NCI-H460 (cell line): ENCODE measurements at regions not wholly inside any gene's neighbourhood (a gene's known extent, or its start where the extent isn't known, plus 50 kb on each side); places are given as distances from the start of the nearest gene placed in this dataset.
"Not testable (repeated sequence)": the region's sequence is repeated elsewhere in the genome, so short reads cannot be mapped to it uniquely, and the experiment has no call there.

Source experiments
- DNase-seq: peaks from one replicate; pipeline ENCODE4 v3.0.0-alpha.2; 2016; ENCODE audit warnings: low read depth; ENCODE audit errors: extremely low read depth

DNA sequence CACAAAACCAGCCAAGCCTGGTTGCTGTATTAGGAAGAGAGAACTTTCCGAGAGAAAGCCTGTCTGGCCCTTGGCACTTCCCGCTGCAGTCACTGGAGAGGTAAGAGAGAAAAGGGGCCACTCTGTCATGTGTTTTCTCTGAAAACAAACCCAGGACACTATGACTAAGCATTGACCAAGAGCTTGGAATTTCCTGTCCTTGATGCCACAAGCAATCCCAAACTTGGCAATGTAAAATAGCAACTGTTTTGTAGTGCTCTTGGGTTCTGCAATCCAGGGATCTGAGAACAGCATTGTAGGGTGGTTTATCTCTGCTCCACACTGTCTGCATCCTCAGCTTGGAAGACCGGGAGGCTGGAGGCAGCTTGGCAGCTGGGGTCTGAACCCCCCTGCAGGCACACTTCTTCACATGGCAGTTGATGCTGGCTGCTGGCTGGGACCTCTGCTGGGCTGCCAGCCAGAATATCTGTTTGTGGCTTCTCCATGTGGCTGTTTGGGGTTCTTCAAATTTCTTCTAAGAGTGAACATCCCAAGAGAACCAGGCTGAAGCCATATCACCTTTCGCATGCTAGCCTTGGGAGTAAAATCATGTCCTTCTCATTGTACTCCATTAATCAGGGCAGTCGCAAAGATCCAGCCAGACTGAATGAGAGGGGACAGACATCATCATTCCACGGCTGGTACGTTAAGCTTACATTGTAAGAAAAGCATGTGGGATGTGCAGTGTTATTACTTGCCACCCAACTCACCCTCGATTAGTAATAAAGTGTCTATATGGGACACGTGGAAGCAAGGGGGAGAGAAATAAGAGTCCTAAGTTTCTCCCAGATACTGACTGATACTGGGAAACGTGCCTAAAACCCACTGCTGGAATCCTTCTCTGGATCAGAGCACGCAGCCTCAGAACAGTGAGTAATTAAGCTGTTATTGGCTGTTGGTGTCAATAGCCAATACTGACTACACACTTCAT is 537.4 kb upstream of the B3GAT1 start:
- no peak for DNase-seq

DNA sequence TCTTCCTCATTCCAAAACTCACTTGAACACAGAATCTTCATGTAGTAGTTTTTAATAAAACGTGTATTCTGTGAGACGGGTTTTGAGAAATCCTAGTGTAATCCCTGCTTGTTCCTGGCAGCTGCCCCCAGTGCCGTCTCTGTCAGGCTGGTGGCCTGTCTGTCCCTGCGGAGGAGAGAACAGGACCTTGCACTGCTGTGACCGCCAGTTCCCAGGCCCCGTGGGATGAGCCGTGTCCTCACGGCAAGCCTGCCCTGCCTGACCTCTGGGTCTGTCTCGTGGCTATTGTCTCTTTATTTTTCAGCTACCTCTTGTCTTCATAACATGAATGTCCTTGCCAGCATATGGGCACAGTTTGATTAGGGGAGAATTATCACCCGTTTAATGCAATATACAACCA is 535.5 kb upstream of the B3GAT1 start:
- no peak for DNase-seq

GRCh38 chr11:134945993-134946392 is 534.0 kb upstream of the B3GAT1 start:
- no peak for DNase-seq

- DNase-seq, result no peak
These were observed 532.9 kb upstream of the B3GAT1 start for GRCh38 chr11:134944986-134945385.

DNA sequence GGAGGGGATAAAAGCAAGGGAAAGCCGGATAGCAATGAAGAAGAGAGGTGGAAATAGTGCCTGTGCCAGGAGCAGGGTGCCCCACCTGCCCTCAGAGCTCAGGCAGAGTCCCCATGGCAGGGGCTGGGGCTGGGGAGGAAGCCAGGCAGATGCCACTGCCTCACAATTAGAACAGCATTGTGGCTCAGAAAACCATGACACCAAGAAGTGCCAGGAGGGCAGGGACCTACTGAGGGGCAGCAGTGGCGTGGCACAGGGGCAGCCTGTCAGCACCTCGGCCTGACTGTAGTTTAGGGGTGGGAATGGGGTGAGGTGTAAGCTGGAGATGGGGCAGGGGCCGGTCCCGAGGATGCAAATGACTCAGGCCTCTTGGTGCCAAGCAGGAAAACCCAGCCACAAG is 532.1 kb upstream of the B3GAT1 start:
- no peak for DNase-seq

- no peak for DNase-seq
These were observed 531.5 kb upstream of the B3GAT1 start for GRCh38 chr11:134943544-134943943.

DNA sequence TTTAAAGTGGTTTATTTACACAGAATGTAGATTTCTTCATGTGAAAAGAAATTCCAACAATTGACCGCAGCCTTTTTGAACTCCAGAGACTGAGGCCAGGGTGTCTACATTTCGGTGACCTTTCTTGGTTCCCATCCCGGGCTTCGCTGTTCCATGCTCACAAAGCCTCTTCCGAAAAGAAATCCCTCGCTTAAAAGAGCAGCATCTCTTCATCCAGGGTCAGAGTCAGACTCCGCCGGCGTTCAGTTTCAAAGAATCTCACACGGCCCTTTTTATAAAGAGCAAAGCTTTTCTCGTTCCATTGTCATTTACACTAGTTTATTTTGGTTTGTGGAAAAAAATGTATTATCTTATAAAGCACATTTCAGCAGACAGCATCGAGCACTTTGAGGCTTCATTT is 530.6 kb upstream of the B3GAT1 start:
- DNase-seq, result no peak

DNA sequence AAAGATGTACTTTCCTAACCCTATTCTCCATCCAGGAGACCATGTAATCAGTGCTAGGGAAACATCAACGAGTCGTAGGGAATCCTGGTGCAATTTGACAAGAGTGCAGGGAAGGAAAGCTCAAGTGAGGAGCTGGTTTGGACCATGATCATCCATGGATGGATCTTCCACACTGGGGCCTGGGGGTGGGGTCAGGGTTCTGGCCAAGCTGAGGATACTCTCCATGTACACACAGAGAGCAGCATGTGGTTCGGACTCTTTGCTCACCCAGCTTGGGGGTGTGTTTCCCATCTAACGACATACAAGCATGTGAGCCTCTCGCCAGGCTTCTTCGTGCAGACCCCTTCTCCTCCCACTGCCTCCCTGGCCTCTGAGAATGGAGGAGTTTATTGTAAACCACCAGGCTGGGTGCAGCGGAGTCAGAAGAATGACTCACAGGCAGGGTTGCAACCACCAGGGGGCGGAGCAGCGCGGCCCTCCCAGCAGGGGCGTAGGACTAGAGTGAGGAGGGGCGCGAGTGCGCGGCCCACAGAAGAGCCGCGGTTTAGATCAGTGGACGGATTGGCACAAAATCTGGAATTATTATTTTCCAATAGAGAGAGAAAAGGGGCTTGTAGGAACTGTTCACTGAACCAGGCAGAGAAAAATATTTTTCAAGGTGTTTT is 530.0 kb upstream of the B3GAT1 start:
- not testable (repeated sequence) for DNase-seq

DNA sequence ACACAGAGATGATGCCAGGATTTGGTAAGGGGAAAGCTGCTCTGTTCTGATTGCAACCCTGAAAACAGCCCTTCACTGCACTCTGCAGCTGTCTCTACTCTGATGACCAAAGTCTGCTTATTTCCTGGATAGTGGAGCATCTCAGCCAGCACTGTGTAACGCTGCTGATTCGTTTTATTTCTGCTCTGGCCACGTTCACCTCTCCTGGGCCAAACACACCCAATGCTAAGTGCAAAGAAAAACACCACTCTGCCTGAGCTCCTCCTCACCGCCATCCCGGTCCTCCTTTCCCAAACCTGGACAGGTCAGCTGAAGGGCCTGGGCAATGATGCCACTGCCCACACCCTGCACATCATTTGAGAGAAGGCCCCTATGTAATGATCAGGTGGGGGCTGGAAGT is 529.3 kb upstream of the B3GAT1 start:
- DNase-seq, result no peak

- DNase-seq, result no peak
These were observed 528.5 kb upstream of the B3GAT1 start for GRCh38 chr11:134940441-134941126.

GRCh38 chr11:134939905-134940304 is 527.9 kb upstream of the B3GAT1 start:
- DNase-seq, result no peak

DNA sequence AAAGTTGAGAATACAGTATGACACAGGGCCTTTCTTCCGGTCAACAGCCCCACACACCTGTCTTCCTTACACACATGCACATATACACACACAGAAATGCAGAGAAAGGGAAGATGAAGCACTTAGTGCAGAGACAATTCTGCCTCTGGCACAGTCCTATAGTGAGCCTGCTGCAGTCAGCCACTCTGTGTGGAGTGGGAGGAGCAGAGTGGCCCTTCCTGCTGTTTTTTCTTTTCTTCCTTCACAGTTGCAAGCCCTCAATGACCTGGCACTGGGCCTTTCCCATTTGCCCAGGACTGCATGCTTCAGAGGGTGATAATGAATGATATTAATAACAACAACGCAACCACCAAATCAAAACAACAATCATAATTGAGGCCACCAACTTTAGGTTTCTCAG is 527.0 kb upstream of the B3GAT1 start:
- no peak for DNase-seq

DNA sequence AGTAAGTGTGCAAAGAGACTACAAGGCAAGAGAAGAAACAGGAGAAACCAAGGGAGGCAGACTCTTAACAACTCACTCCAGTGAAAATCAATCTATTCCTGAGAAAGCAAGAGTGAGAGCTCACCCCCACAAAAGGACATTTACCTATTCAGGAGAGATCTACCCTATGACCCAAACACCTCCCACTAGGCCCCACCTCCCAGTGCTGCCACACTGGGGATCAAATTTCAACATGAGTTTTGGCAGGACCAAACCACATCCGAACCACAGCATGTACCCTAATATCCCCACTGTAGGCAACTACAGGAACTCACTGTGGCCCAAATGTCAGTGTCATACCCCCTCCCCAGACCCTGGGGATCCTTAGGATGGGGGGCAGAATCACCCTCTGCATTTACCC is 526.2 kb upstream of the B3GAT1 start:
- no peak for DNase-seq

DNA sequence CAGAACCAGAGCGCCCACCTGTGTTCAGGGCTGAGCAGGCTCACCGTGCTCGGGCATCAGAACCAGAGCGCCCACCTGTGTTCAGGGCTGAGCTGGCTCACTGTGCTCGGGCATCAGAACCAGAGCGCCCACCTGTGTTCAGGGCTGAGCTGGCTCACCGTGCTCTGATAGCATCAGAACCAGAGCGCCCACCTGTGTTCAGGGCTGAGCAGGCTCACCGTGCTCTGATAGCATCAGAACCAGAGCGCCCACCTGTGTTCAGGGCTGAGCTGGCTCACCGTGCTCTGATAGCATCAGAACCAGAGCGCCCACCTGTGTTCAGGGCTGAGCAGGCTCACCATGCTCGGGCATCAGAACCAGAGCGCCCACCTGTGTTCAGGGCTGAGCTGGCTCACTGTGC is 525.2 kb upstream of the B3GAT1 start:
- DNase-seq, result not testable (repeated sequence)

DNA sequence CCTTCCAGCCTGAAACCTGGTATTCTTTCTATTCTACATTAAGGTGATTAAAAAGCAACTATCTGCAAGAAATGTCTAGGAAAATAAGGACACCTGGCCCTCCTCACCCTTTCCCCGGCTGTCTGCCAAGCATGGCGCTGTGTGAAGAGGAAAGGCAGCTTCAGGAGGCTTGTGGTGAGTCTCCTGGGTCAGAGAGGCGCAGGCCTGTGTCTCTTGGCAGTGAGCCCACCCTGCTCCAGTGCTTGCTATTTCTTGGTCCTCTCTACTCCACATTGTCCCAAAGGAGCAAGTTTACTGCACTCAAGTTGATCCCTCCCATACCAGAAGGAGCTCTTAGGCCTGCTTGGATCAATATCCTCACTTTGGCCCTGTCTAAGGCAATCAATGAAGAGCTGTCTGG is 520.7 kb upstream of the B3GAT1 start:
- DNase-seq, result no peak

- no peak for DNase-seq
These were observed 513.4 kb upstream of the B3GAT1 start for GRCh38 chr11:134925432-134925831.

DNA sequence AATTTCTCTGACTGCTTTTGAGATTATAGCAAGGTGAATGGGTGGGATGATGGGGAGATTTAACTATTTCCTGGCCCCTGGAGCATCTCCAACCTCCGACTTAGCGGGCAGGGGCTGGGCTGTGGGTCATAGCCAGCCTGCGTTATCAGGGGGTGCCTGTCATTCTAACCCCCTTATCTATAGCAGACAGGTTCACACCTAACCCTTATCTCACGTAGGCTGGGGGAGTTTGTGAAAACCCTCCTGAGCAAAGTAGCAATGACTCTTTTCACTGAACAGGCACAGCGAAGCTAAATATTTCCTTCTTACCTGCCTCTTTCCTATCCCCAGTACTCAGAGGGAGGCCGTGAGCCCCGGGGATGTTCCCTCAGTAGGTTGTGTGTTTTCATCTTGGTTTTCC is 511.4 kb upstream of the B3GAT1 start:
- no peak for DNase-seq

DNA sequence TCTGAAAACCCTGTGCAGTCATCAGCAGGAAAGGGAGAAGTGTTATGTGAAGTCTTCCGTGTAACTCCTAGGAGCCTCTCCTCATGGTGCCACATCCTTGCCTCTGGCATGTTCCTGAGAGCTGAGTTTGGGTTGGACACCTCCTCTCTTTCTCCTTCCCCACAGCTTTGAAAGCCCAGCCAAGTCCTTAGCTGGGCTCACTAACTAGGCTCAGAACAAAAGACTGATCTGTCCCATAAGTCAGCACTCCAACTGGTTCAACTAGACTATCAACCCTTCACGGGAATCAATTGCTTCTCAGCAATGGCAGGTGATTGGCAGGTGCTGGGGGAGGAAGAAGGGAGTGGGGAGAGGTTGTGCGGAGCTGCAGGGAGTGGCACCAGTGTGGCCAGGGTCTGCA is 509.9 kb upstream of the B3GAT1 start:
- no peak for DNase-seq

GRCh38 chr11:134920851-134921608 is 509.0 kb upstream of the B3GAT1 start:
- DNase-seq, result no peak

DNA sequence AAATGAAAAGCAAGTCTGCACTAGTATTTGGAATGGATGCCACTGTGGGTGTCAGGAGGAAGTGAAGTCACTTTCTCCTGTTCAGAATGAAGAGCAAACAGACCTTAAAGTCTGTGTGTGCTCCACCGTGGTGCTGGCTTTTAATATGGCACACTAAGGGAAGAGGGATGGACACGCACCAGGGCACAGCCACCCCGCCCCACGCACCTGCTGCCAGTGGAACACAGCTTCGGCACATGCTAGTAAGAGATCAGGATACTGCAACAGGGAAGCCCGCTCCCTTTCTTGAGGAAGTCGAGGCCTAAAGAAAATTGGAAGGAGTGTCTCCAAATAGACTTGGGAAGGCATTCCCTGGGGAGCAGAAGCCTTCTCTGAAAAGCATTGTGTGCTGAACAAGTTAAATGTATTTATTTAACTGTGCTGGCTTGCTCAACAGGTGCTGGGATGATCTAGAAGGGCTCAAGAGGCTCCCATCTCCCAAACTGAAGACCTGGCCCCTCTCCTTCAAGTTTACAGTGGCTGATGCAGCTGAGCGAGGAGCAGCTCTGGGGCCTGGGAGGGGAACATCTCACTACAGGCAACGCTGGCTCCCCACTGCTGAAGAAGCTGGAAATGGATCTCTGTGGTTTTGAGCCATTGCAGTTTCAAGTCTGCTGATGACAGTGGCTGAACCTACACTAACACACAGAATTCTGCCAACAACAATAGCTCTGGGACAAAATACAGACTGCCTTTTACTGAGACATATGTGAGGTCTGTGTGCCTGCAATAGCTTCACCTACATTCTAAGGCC is 504.6 kb upstream of the B3GAT1 start:
- DNase-seq, result no peak
